ENCODE measurements at regions not wholly inside any gene's neighbourhood (a gene's known extent, or its start where the extent isn't known, plus 50 kb on each side); places are given as distances from the start of the nearest gene placed in this dataset.

- Histone ChIP-seq H3K9me3 (no peaks in the 10 kb centered on the region), H3K36me3 (no peaks in the 10 kb centered on the region), H3K27me3 (no peaks in the 10 kb centered on the region), H3K4me3 (no peak overlapping the region), H3K4me1 (no peaks in the 10 kb centered on the region), H3K27ac (no peak overlapping the region)
- TF ChIP-seq POLR2AphosphoS5 (IDR thresholded peaks at IDR 0.05): no peak
- TF ChIP-seq CTCF (IDR thresholded peaks at IDR 0.05): no peak
- WGBS, 2 donors (ENCODE audit: low coverage in 1 of 2): 71 to 100% methylated on average over 3 of the region's 3 CpGs
- ATAC-seq: no peak
Measured at GRCh38 chr13:79886601-79887000, 405.6 kb downstream of the NDFIP2 start.

- Histone ChIP-seq H3K27ac (no peak overlapping the region), H3K27me3 (no peaks in the 10 kb centered on the region), H3K4me3 (no peak overlapping the region), H3K9me3 (no peaks in the 10 kb centered on the region), H3K4me1 (no peaks in the 10 kb centered on the region), H3K36me3 (no peaks in the 10 kb centered on the region)
- no peak for TF ChIP-seq CTCF (IDR thresholded peaks at IDR 0.05)
- no peak for TF ChIP-seq POLR2AphosphoS5 (IDR thresholded peaks at IDR 0.05)
- no peak for TF ChIP-seq EP300 (IDR thresholded peaks at IDR 0.05)
- no peak for TF ChIP-seq POLR2A (IDR thresholded peaks at IDR 0.05)
- WGBS, 2 donors (ENCODE audit: low coverage in 1 of 2): 50 to 62% methylated on average over 1 to 2 of the region's 2 CpGs
- no peak for ATAC-seq
Measured at GRCh38 chr13:79884890-79885289, 403.9 kb downstream of the NDFIP2 start.

- ATAC-seq: no peak
- H3K4me3 ChIP-seq: no peak overlapping the region
- no peaks in the 10 kb centered on the region for H3K36me3 ChIP-seq
- no peaks in the 10 kb centered on the region for H3K4me1 ChIP-seq
- no peak overlapping the region for H3K27ac ChIP-seq
- H3K27me3 ChIP-seq: no peaks in the 10 kb centered on the region
- TF ChIP-seq CTCF (IDR thresholded peaks at IDR 0.05): no peak
- no peak for TF ChIP-seq POLR2A (IDR thresholded peaks at IDR 0.05)
- TF ChIP-seq EP300 (IDR thresholded peaks at IDR 0.05): no peak
- TF ChIP-seq POLR2AphosphoS5 (IDR thresholded peaks at IDR 0.05): no peak
- no peaks in the 10 kb centered on the region for H3K9me3 ChIP-seq
Measured at GRCh38 chr13:79883216-79883615, 402.3 kb downstream of the NDFIP2 start.

- Histone ChIP-seq H3K4me1 (no peaks in the 10 kb centered on the region), H3K36me3 (no peaks in the 10 kb centered on the region), H3K4me3 (no peak overlapping the region), H3K9me3 (peaks cover 0 to 5% (median 0%) of the 10 kb centered on the region in 3 donors), H3K27ac (no peak overlapping the region), H3K27me3 (no peaks in the 10 kb centered on the region)
- 81 to 100% methylated on average over 2 of the region's 2 CpGs for WGBS, 2 donors (ENCODE audit: low coverage in 1 of 2)
- no peak for TF ChIP-seq EP300 (IDR thresholded peaks at IDR 0.05)
- TF ChIP-seq CTCF (IDR thresholded peaks at IDR 0.05): no peak
- no peak for TF ChIP-seq POLR2A (IDR thresholded peaks at IDR 0.05)
- no peak for TF ChIP-seq POLR2AphosphoS5 (IDR thresholded peaks at IDR 0.05)
- no peak for ATAC-seq
Measured at GRCh38 chr13:79880818-79881217, 399.9 kb downstream of the NDFIP2 start.

GRCh38 chr13:79874396-79875360 is 393.7 kb downstream of the NDFIP2 start:
- TF ChIP-seq EP300 (IDR thresholded peaks at IDR 0.05) (no peak), POLR2AphosphoS5 (IDR thresholded peaks at IDR 0.05) (no peak), POLR2A (IDR thresholded peaks at IDR 0.05) (no peak), CTCF (IDR thresholded peaks at IDR 0.05) (no peak)
- H3K27me3 ChIP-seq: no peaks in the 10 kb centered on the region
- no peak for ATAC-seq
- H3K36me3 ChIP-seq: no peaks in the 10 kb centered on the region
- H3K27ac ChIP-seq: no peak overlapping the region
- no peak overlapping the region for H3K4me3 ChIP-seq
- peaks cover 0 to 5% (median 0%) of the 10 kb centered on the region in 3 donors for H3K9me3 ChIP-seq
- 77 to 89% methylated on average over 5 of the region's 5 CpGs for WGBS, 2 donors (ENCODE audit: low coverage in 1 of 2)
- H3K4me1 ChIP-seq: no peaks in the 10 kb centered on the region

Measured in gastroesophageal sphincter (tissue), 4 donors.